ENCODE measurements at regions not wholly inside any gene's neighbourhood (a gene's known extent, or its start where the extent isn't known, plus 50 kb on each side); places are given as distances from the start of the nearest gene placed in this dataset.
A peak's percentile ranks its signal among the peaks of the same experiment; 100 is the strongest.

- H3K36me3 ChIP-seq (ENCODE audit: control insufficient read depth, insufficient read depth, low read length): no peaks in the 10 kb centered on the region
- H3K4me3 ChIP-seq (ENCODE audit: low read length): no peak overlapping the region
- no peak for DNase-seq (ENCODE audit: low read depth, low spot score)
- H3K27ac ChIP-seq (ENCODE audit: low read length): no peak overlapping the region
- no peaks in the 10 kb centered on the region for H3K4me1 ChIP-seq (ENCODE audit: control insufficient read depth, insufficient read depth, low read length)
- no peaks in the 10 kb centered on the region for H3K9me3 ChIP-seq (ENCODE audit: control insufficient read depth, insufficient read depth, low read length)
- H3K27me3 ChIP-seq (ENCODE audit: control insufficient read depth, insufficient read depth, low read length): no peaks in the 10 kb centered on the region
- no CpG with 5 or more reads among the region's 5 CpGs for WGBS (ENCODE audit: insufficient coverage, insufficient read length)
These were observed 82.1 kb upstream of the NMUR2 start for GRCh38 chr5:152487130-152487529.

- WGBS (ENCODE audit: insufficient coverage, insufficient read length): no CpG with 5 or more reads among the region's 2 CpGs
- H3K27me3 ChIP-seq (ENCODE audit: control insufficient read depth, insufficient read depth, low read length): no peaks in the 10 kb centered on the region
- H3K4me1 ChIP-seq (ENCODE audit: control insufficient read depth, insufficient read depth, low read length): no peaks in the 10 kb centered on the region
- no peak for DNase-seq (ENCODE audit: low read depth, low spot score)
- H3K36me3 ChIP-seq (ENCODE audit: control insufficient read depth, insufficient read depth, low read length): no peaks in the 10 kb centered on the region
- H3K27ac ChIP-seq (ENCODE audit: low read length): no peak overlapping the region
- H3K4me3 ChIP-seq (ENCODE audit: low read length): no peak overlapping the region
- no peaks in the 10 kb centered on the region for H3K9me3 ChIP-seq (ENCODE audit: control insufficient read depth, insufficient read depth, low read length)
These were observed 83.8 kb upstream of the NMUR2 start for GRCh38 chr5:152488869-152489268.

DNA sequence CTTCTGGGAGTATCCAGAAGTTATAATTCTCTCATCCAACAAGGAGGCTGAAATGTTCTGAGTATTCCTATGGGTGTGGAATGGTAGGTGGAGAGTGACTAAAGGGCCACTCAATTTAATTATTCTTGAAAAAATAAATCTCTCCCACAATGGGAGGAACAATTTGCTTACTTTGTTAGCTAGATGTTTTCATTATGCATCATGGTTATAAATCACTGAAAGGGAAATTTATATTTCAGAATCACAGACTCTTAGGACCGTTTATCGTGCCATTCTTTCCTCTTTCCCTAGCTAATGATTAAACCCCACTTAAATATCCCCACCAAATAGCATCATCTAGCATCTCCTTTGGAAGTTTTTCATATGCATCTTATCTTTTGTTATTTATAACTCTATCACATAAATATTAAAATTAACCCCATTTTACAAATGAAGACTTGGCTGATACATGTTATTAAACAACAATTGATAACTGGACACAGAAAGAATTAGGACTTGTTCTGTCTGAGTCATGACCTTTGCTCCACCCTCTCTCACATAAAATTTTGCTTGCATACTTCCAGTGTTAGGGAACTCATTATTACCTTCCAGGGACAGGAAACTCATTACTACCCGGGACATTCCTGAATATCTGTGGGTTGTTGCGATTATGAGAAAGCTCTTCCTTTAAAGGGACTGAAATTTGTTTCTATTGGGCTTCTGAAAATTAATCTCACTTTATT lies 94.9 kb upstream of the NMUR2 start:
- Histone ChIP-seq H3K9me3 (ENCODE audit: control insufficient read depth, insufficient read depth, low read length) (no peaks in the 10 kb centered on the region), H3K4me1 (ENCODE audit: control insufficient read depth, insufficient read depth, low read length) (no peaks in the 10 kb centered on the region; the same call in 1 of the 2 replicates), H3K36me3 (ENCODE audit: control insufficient read depth, insufficient read depth, low read length) (no peaks in the 10 kb centered on the region), H3K4me3 (ENCODE audit: low read length) (no peak overlapping the region), H3K27me3 (ENCODE audit: control insufficient read depth, insufficient read depth, low read length) (no peaks in the 10 kb centered on the region), H3K27ac (ENCODE audit: low read length) (no peak overlapping the region)
- no CpG with 5 or more reads among the region's 4 CpGs for WGBS (ENCODE audit: insufficient coverage, insufficient read length)
- DNase-seq (ENCODE audit: low read depth, low spot score): no peak

DNA sequence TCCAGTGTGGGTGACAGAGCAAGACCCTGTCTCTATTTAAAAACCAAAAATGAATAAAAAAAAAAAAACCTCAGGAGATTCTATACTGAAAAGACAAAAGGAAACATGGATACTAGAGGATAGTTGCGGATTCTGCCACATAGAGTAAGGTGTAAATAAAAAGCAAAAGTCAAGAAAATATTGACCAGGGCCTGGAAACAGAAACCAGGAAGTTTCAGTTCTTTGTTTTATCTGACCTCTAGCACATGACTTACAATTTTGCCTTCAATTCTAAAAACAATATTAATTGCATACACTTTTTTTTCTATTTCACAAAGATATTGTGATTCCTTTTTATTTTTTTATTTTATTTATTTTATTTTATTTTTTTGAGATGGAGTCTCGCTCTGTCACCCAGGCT lies 96.2 kb upstream of the NMUR2 start:
- no peak for DNase-seq (ENCODE audit: low read depth, low spot score)
- H3K36me3 ChIP-seq (ENCODE audit: control insufficient read depth, insufficient read depth, low read length): no peaks in the 10 kb centered on the region
- no CpG with 5 or more reads among the region's 2 CpGs for WGBS (ENCODE audit: insufficient coverage, insufficient read length)

GRCh38 chr5:152503206-152503605 lies 98.1 kb upstream of the NMUR2 start:
- Histone ChIP-seq H3K36me3 (ENCODE audit: control insufficient read depth, insufficient read depth, low read length) (no peaks in the 10 kb centered on the region), H3K27me3 (ENCODE audit: control insufficient read depth, insufficient read depth, low read length) (no peaks in the 10 kb centered on the region), H3K9me3 (ENCODE audit: control insufficient read depth, insufficient read depth, low read length) (no peaks in the 10 kb centered on the region), H3K27ac (ENCODE audit: low read length) (no peak overlapping the region), H3K4me3 (ENCODE audit: low read length) (no peak overlapping the region), H3K4me1 (ENCODE audit: control insufficient read depth, insufficient read depth, low read length) (no peaks in the 10 kb centered on the region; the same call in 1 of the 2 replicates)
- no peak for DNase-seq (ENCODE audit: low read depth, low spot score)
- no CpG with 5 or more reads among the region's 3 CpGs for WGBS (ENCODE audit: insufficient coverage, insufficient read length)

More for the DNA sequence above, 96.2 kb upstream of the NMUR2 start:
- no peaks in the 10 kb centered on the region; the same call in 1 of the 2 replicates for H3K4me1 ChIP-seq (ENCODE audit: control insufficient read depth, insufficient read depth, low read length)
- H3K27me3 ChIP-seq (ENCODE audit: control insufficient read depth, insufficient read depth, low read length): no peaks in the 10 kb centered on the region
- H3K4me3 ChIP-seq (ENCODE audit: low read length): no peak overlapping the region
- no peaks in the 10 kb centered on the region for H3K9me3 ChIP-seq (ENCODE audit: control insufficient read depth, insufficient read depth, low read length)
- H3K27ac ChIP-seq (ENCODE audit: low read length): no peak overlapping the region

- Histone ChIP-seq H3K27me3 (ENCODE audit: control insufficient read depth, insufficient read depth, low read length) (no peaks in the 10 kb centered on the region), H3K9me3 (ENCODE audit: control insufficient read depth, insufficient read depth, low read length) (no peaks in the 10 kb centered on the region), H3K27ac (ENCODE audit: low read length) (no peak overlapping the region), H3K36me3 (ENCODE audit: control insufficient read depth, insufficient read depth, low read length) (no peaks in the 10 kb centered on the region), H3K4me1 (ENCODE audit: control insufficient read depth, insufficient read depth, low read length) (no peaks in the 10 kb centered on the region), H3K4me3 (ENCODE audit: low read length) (no peak overlapping the region)
- DNase-seq (ENCODE audit: low read depth, low spot score): peak; percentile 31
- no CpG with 5 or more reads among the region's 8 CpGs for WGBS (ENCODE audit: insufficient coverage, insufficient read length)
These were observed 100.5 kb upstream of the NMUR2 start for GRCh38 chr5:152505442-152506042.

GRCh38 chr5:152511120-152511519 lies 106.0 kb upstream of the NMUR2 start:
- no CpG with 5 or more reads among the region's 5 CpGs for WGBS (ENCODE audit: insufficient coverage, insufficient read length)
- no peaks in the 10 kb centered on the region for H3K27me3 ChIP-seq (ENCODE audit: control insufficient read depth, insufficient read depth, low read length)
- no peaks in the 10 kb centered on the region for H3K9me3 ChIP-seq (ENCODE audit: control insufficient read depth, insufficient read depth, low read length)
- DNase-seq (ENCODE audit: low read depth, low spot score): no peak
- H3K4me1 ChIP-seq (ENCODE audit: control insufficient read depth, insufficient read depth, low read length): no peaks in the 10 kb centered on the region; the same call in 1 of the 2 replicates
- no peak overlapping the region for H3K4me3 ChIP-seq (ENCODE audit: low read length)
- no peaks in the 10 kb centered on the region for H3K36me3 ChIP-seq (ENCODE audit: control insufficient read depth, insufficient read depth, low read length)
- no peak overlapping the region for H3K27ac ChIP-seq (ENCODE audit: low read length)

- DNase-seq (ENCODE audit: low read depth, low spot score): no peak
- Histone ChIP-seq H3K4me1 (ENCODE audit: control insufficient read depth, insufficient read depth, low read length) (no peaks in the 10 kb centered on the region; the same call in 1 of the 2 replicates), H3K27me3 (ENCODE audit: control insufficient read depth, insufficient read depth, low read length) (no peaks in the 10 kb centered on the region), H3K4me3 (ENCODE audit: low read length) (no peak overlapping the region), H3K27ac (ENCODE audit: low read length) (no peak overlapping the region), H3K36me3 (ENCODE audit: control insufficient read depth, insufficient read depth, low read length) (no peaks in the 10 kb centered on the region), H3K9me3 (ENCODE audit: control insufficient read depth, insufficient read depth, low read length) (no peaks in the 10 kb centered on the region)
- no CpG with 5 or more reads among the region's 7 CpGs for WGBS (ENCODE audit: insufficient coverage, insufficient read length)
These were observed 106.6 kb upstream of the NMUR2 start for GRCh38 chr5:152511531-152512132.

DNA sequence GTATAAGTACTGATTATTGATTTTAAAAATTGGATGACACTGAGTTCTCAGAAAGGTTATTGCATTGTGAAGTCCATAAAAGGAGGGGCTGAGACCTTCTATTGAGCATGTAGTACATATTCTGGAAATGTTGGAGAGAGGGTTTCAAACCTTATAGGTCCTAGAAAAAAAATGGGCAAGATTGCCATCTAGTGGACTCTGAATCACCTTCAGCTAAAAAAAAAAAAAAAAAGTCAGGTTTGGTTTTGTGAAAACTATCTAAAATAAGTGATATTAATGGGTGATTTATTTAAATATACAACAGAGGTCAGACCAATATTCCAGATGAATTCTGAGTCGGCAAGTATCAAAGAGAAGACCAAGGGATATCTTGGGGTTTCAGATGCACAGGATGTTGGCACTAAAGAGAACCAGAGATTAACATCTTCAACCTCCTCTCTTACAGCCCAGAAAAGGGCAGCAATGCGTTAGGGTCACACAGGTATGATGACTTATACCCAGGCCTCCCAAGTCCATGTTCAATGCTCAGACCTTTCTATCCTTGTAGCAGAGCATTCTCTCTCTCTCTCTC lies 109.8 kb upstream of the NMUR2 start:
- Histone ChIP-seq H3K4me1 (ENCODE audit: control insufficient read depth, insufficient read depth, low read length) (no peaks in the 10 kb centered on the region; the same call in 1 of the 2 replicates), H3K27ac (ENCODE audit: low read length) (no peak overlapping the region), H3K9me3 (ENCODE audit: control insufficient read depth, insufficient read depth, low read length) (no peaks in the 10 kb centered on the region), H3K27me3 (ENCODE audit: control insufficient read depth, insufficient read depth, low read length) (no peaks in the 10 kb centered on the region), H3K36me3 (ENCODE audit: control insufficient read depth, insufficient read depth, low read length) (no peaks in the 10 kb centered on the region), H3K4me3 (ENCODE audit: low read length) (no peak overlapping the region)
- WGBS (ENCODE audit: insufficient coverage, insufficient read length): no CpG with 5 or more reads among the region's 2 CpGs
- no peak for DNase-seq (ENCODE audit: low read depth, low spot score)

DNA sequence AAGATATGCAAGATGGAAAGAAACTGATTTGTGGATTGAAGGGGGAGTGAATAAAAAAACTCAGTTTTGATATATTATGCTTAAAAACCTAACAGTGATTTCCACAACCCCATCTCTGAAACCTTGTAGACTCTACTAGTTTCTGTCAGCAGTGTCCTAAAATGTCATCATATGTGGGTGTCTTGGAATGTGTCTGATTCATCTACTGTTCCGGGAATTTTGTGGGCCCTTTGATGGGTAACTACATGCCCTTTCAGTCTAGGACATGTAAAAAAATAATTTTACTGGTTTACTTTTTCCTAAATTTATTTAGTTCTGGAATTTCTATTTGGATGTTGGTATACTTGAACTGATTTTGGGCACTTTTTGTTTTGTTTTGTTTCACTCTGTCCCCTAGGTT lies 118.9 kb upstream of the NMUR2 start:
- no peak for DNase-seq (ENCODE audit: low read depth, low spot score)
- no peaks in the 10 kb centered on the region for H3K36me3 ChIP-seq (ENCODE audit: control insufficient read depth, insufficient read depth, low read length)
- H3K9me3 ChIP-seq (ENCODE audit: control insufficient read depth, insufficient read depth, low read length): no peaks in the 10 kb centered on the region
- H3K27ac ChIP-seq (ENCODE audit: low read length): no peak overlapping the region
- no CpG with 5 or more reads among the region's 1 CpG for WGBS (ENCODE audit: insufficient coverage, insufficient read length)
- H3K27me3 ChIP-seq (ENCODE audit: control insufficient read depth, insufficient read depth, low read length): no peaks in the 10 kb centered on the region
- H3K4me1 ChIP-seq (ENCODE audit: control insufficient read depth, insufficient read depth, low read length): peaks cover 2% of the 10 kb centered on the region
- no peak overlapping the region for H3K4me3 ChIP-seq (ENCODE audit: low read length)
